A549 (cell line): ENCODE measurements at regions not wholly inside any gene's neighbourhood (a gene's known extent, or its start where the extent isn't known, plus 50 kb on each side); places are given as distances from the start of the nearest gene placed in this dataset.

Experiments
- JUN ChIP-seq, 2 experiments: fragments of >200 bp; sonication (Bioruptor Twin); formaldehyde crosslinking; IDR thresholded peaks; 2 replicates in 1 of 2; 3 replicates in 1 of 2; pipeline ENCODE4 v1.6.1; 2016 to 2017
- POLR2A ChIP-seq: IDR thresholded peaks from 2 replicates; pipeline ENCODE4 v1.6.1; 2012; ENCODE audit warnings: mild to moderate bottlenecking, low read length
- SMC3 ChIP-seq: fragments of >200 bp; sonication (Bioruptor Twin); formaldehyde crosslinking; IDR thresholded peaks from 3 replicates; pipeline ENCODE4 v1.6.1; 2018; ENCODE audit warnings: inconsistent platforms
- TF ChIP-seq, protein P1 (sequence below): fragments of >200 bp; sonication (Bioruptor Twin); formaldehyde crosslinking; IDR thresholded peaks from 3 replicates; pipeline ENCODE4 v1.5.1; 2016
- TF ChIP-seq, protein P2 (sequence below): fragments of 150-350 bp; IDR thresholded peaks from 2 replicates; pipeline ENCODE4 v1.6.1; 2014; ENCODE audit warnings: low read depth, mild to moderate bottlenecking, low read length

DNA sequence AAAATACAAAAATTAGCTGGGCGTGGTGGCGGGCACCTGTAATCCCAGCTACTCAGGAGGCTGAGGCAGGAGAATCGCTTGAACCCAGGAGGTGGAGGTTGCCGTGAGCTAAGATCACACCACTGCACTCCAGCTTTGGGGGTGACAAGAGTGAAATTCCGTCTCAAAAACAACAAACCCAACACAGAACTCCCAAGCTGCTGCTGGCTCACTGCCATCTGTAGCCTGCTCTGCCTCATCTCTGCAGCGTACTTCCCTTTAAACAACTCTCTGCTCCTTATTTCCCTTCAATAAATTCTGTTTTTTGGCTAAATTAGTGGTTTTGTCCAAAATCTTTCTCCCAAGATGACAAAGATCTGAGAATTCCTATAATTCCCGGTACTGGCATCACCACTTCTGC, 189.2 kb upstream of the GALNT17 start:
- TF ChIP-seq JUN (IDR thresholded peaks at IDR 0.05) = no peak
- no peak for TF ChIP-seq POLR2A
- no peak for TF ChIP-seq SMC3
- TF ChIP-seq, protein P1, sequence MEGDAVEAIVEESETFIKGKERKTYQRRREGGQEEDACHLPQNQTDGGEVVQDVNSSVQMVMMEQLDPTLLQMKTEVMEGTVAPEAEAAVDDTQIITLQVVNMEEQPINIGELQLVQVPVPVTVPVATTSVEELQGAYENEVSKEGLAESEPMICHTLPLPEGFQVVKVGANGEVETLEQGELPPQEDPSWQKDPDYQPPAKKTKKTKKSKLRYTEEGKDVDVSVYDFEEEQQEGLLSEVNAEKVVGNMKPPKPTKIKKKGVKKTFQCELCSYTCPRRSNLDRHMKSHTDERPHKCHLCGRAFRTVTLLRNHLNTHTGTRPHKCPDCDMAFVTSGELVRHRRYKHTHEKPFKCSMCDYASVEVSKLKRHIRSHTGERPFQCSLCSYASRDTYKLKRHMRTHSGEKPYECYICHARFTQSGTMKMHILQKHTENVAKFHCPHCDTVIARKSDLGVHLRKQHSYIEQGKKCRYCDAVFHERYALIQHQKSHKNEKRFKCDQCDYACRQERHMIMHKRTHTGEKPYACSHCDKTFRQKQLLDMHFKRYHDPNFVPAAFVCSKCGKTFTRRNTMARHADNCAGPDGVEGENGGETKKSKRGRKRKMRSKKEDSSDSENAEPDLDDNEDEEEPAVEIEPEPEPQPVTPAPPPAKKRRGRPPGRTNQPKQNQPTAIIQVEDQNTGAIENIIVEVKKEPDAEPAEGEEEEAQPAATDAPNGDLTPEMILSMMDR = no peak
- TF ChIP-seq, protein P2, sequence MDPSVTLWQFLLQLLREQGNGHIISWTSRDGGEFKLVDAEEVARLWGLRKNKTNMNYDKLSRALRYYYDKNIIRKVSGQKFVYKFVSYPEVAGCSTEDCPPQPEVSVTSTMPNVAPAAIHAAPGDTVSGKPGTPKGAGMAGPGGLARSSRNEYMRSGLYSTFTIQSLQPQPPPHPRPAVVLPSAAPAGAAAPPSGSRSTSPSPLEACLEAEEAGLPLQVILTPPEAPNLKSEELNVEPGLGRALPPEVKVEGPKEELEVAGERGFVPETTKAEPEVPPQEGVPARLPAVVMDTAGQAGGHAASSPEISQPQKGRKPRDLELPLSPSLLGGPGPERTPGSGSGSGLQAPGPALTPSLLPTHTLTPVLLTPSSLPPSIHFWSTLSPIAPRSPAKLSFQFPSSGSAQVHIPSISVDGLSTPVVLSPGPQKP = no peak
